ENCODE measurements at regions not wholly inside any gene's neighbourhood (a gene's known extent, or its start where the extent isn't known, plus 50 kb on each side); places are given as distances from the start of the nearest gene placed in this dataset.

DNA sequence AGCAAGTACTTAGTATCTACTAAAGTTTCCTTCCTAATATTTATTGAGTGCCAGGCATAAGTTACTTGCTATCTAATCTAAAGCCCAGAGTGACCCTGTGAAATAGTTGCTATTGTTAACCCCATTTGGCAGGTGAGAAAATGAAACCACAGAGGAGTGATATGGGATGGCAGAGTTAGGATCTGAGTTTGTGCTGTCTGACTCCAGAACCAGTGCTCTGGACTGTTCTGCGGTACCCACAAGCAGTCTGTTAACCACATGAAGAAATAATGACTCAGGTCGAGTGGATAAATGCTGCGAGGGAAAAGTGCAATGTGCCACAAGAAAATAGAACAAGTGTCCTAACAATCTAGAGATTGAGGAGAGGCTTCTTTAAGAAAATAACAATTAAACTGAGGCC lies 60.7 kb upstream of the GZMB start:
- TF ChIP-seq ZNF274 (IDR thresholded peaks at IDR 0.05; ENCODE audit: low read depth, low read length) (no peak), SUZ12 (IDR thresholded peaks at IDR 0.05; ENCODE audit: extremely low read depth, insufficient read depth, insufficient read length) (no peak)

Data from NT2/D1 (cell line).